CD4-positive, alpha-beta T cell treated with Interleukin-17A for 1 hour (primary cell): ENCODE measurements at regions not wholly inside any gene's neighbourhood (a gene's known extent, or its start where the extent isn't known, plus 50 kb on each side); places are given as distances from the start of the nearest gene placed in this dataset.

ENCODE experiments used
- DNase-seq: peaks from one replicate; pipeline ENCODE4 v3.0.0-alpha.2; 2020

- no peak for DNase-seq
Observed at GRCh38 chr14:44700694-44701093, 193.6 kb upstream of the FSCB start.

DNA sequence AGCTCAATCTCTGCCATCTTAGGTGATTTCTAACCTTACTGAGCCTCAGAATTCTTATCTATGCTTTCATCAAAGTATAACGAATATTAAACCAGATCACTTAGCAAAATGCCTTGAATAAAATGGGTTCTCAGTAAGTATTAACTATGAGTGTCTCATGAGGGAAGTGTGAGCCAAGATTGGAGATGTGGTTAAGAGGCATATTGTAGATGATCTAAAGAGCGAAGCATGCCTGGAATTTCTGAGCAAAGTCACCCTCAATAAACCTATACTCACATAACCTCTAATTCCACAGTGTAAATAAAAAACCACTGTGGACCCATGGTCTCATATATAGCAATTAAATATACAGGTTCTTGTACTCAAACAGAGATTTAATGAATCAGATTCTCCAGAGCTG is 193.1 kb upstream of the FSCB start:
- DNase-seq: no peak

GRCh38 chr14:44699391-44699790 is 192.3 kb upstream of the FSCB start:
- no peak for DNase-seq

- no peak for DNase-seq
Observed at GRCh38 chr14:44669496-44669895, 162.4 kb upstream of the FSCB start.

DNA sequence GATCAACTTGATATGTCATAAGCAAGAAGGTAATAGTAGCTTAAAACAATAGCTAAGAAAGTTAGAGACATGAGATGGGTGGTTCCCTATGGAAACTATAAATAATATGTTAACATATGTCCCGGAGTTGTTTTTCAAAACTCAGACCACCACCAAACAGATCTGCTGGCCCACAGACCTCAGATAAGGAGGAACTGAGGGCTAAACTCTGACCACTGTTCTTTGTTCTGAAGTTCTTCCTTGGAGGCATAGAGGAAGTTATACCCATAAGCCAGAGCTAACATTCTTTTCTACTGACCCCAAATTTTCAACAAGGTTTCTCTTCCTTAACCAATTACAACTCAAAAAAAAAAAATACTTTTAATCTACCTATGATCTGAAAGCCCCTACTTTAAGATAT is 156.1 kb upstream of the FSCB start:
- no peak for DNase-seq

DNA sequence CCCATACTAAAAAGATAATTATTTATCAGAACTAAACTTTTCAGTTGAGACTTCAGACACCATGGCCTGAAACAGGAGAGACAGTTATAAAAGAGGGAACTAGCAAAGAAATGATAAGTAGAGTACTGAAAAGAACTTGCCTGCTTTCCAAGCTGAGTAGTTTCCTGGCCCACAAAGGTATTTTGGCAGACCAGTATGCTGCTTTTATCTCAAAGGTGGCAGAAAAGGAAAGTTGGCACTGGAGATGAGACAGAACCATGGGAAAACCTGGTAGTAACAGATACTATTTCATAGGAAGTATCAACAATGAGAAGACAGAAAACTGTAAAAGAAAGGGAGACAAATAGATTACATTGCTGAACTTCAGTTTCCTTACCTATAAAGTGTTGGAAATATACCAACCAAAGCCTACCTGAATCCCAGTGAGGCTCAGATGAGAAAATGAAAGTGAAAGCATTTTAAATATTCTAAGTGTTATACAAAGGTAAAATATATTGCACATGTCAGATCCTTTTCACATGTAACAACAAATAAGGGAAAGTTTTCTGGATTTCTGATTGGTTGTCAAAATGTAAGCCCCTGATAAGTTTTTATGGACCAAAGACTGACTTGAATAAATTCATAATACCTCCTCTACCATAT is 155.3 kb upstream of the FSCB start:
- DNase-seq: peak; percentile 6

GRCh38 chr14:44658389-44658696 is 151.3 kb upstream of the FSCB start:
- no peak for DNase-seq

- DNase-seq: no peak
Observed at GRCh38 chr14:44657696-44658388, 150.8 kb upstream of the FSCB start.

GRCh38 chr14:44657203-44657602 is 150.1 kb upstream of the FSCB start:
- DNase-seq: no peak

- no peak for DNase-seq
Observed at GRCh38 chr14:44654591-44654990, 147.5 kb upstream of the FSCB start.

- no peak for DNase-seq
Observed at GRCh38 chr14:44653641-44654040, 146.6 kb upstream of the FSCB start.

GRCh38 chr14:44652640-44653039 is 145.6 kb upstream of the FSCB start:
- DNase-seq: no peak

- DNase-seq: no peak
Observed at GRCh38 chr14:44649061-44649460, 142.0 kb upstream of the FSCB start.

GRCh38 chr14:44640416-44640815 is 133.3 kb upstream of the FSCB start:
- DNase-seq: no peak

- no peak for DNase-seq
Observed at GRCh38 chr14:44639781-44640385, 132.8 kb upstream of the FSCB start.

GRCh38 chr14:44634692-44635091 is 127.6 kb upstream of the FSCB start:
- no peak for DNase-seq

- DNase-seq: no peak
Observed at GRCh38 chr14:44626423-44626822, 119.3 kb upstream of the FSCB start.

GRCh38 chr14:44625098-44625497 is 118.0 kb upstream of the FSCB start:
- no peak for DNase-seq

DNA sequence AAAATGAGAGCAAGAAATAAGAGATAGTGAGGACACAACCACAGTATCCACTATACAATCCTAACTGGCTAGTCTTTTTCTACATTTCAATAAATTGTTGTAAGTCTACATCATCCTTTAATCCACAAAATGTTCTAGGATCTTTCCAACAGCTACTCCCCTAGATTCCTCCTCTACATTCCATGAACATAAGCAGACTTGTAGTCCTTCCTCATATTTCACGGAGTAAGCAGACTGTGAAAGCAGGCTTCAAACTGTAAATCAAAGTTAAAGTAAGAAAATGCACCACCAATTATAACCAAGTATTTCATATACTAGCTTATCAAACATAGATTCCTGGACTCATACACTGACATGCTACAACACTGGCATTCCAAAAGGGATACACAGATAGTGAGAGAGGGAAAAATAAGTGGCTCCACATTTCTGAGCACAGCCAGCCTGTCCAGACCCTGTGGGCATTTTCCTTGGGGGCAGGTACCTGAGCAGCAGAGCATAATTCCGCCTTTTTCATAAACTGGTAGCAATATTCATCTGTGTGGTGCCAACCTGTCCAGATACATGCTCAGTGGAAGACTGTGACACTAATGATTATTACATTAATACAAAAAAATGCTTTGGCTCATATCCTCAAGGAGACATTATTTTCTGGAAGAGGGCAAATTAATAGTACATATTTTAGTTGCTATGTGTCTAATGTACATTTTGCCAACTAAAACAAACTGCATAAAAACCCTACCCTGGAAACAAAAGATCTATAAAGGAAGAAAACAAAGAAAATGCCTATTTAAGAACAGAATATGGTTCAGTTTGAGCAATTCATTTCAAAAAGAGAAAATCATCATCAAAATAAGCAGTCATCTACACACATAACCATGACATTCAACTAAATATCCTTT is 113.3 kb upstream of the FSCB start:
- DNase-seq: no peak

GRCh38 chr14:44616204-44616603 is 109.1 kb upstream of the FSCB start:
- no peak for DNase-seq

DNA sequence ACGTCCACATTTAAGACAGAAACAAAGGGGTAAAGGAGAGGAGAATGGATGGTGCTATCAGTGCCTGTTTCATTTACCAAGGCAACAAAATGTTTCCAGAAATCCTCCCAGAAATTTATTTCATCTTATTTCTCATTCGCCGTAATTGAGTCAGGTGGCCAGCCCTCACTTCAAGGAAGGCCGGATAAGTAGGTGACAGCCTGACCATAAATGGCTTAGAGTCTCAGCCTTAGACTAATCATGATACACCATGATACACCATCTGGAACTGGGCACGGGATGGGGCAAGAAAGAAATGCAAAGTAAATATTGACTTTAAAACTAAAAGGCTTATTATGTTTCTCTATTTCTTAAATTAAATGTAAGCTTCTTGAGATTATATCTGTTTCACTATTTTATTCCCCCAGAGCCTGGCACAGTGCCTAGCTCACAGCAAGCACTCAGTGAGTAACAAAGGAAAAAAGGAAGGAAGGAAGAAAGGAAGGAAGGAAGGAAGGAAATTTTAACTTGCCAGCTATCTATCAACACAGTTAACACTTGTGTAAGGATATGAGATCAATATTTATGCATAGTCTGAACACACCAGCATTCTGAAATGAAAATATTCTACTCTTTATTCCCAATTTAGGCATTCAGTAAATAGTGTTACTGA is 106.1 kb upstream of the FSCB start:
- DNase-seq: no peak

GRCh38 chr14:44612002-44612401 is 104.9 kb upstream of the FSCB start:
- DNase-seq: no peak

GRCh38 chr14:44609876-44610510 is 102.9 kb upstream of the FSCB start:
- no peak for DNase-seq
